ENCODE measurements at regions not wholly inside any gene's neighbourhood (a gene's known extent, or its start where the extent isn't known, plus 50 kb on each side); places are given as distances from the start of the nearest gene placed in this dataset.
A peak's percentile ranks its signal among the peaks of the same experiment; 100 is the strongest.

GRCh38 chr1:164495905-164496304, 63.1 kb upstream of the PBX1 start:
- no peak overlapping the region for H3K4me3 ChIP-seq (ENCODE audit: low read depth, low read length)
- no peak for TF ChIP-seq SCRT1 (tag by site-specific recombination; IDR thresholded peaks at IDR 0.05; ENCODE audit: borderline replicate concordance)
- no peak for TF ChIP-seq ZNF76 (tag by site-specific recombination; IDR thresholded peaks at IDR 0.05; ENCODE audit: borderline replicate concordance, low read depth)
- TF ChIP-seq ZNF324 (tag by site-specific recombination; IDR thresholded peaks at IDR 0.05): no peak
- TF ChIP-seq TRIM28 (IDR thresholded peaks at IDR 0.05; ENCODE audit: borderline replicate concordance, low read length): no peak
- no peak for TF ChIP-seq WT1 (tag by site-specific recombination; IDR thresholded peaks at IDR 0.05)
- TF ChIP-seq, protein P1, sequence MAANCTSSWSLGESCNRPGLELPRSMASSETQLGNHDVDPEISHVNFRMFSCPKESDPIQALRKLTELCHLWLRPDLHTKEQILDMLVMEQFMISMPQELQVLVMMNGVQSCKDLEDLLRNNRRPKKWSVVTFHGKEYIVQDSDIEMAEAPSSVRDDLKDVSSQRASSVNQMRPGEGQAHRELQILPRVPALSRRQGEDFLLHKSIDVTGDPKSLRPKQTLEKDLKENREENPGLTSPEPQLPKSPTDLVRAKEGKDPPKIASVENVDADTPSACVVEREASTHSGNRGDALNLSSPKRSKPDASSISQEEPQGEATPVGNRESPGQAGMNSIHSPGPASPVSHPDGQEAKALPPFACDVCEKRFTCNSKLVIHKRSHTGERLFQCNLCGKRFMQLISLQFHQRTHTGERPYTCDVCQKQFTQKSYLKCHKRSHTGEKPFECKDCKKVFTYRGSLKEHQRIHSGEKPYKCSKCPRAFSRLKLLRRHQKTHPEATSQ (tag by site-specific recombination; IDR thresholded peaks at IDR 0.05): no peak
- TF ChIP-seq ZNF621 (tag by site-specific recombination; IDR thresholded peaks at IDR 0.05): no peak
- no peak for TF ChIP-seq ZNF354C (tag by site-specific recombination; IDR thresholded peaks at IDR 0.05; ENCODE audit: borderline replicate concordance, low read depth)
- no peak for TF ChIP-seq ZNF791 (tag by site-specific recombination; IDR thresholded peaks at IDR 0.05)
- no peak for TF ChIP-seq ZBTB20 (tag by site-specific recombination; IDR thresholded peaks at IDR 0.05)
- H3K27ac ChIP-seq (ENCODE audit: extremely low read depth, low read depth, low read length): no peak overlapping the region
- CTCF ChIA-PET: no interaction called here
- POLR2A ChIA-PET: no interaction called here
- H3K4me1 ChIP-seq (ENCODE audit: control insufficient read depth, insufficient read depth, low read length): 0 out of 2 replicates have a peak, but pooled peaks cover 2% of the 10 kb centered on the region
- no peaks in the 10 kb centered on the region for H3K9me3 ChIP-seq (ENCODE audit: control insufficient read depth, insufficient read depth, low read depth, low read length)
- no peaks in the 10 kb centered on the region for H3K36me3 ChIP-seq (ENCODE audit: control insufficient read depth in 2 of 2, insufficient read depth in 1 of 2, low read length in 2 of 2)

DNA sequence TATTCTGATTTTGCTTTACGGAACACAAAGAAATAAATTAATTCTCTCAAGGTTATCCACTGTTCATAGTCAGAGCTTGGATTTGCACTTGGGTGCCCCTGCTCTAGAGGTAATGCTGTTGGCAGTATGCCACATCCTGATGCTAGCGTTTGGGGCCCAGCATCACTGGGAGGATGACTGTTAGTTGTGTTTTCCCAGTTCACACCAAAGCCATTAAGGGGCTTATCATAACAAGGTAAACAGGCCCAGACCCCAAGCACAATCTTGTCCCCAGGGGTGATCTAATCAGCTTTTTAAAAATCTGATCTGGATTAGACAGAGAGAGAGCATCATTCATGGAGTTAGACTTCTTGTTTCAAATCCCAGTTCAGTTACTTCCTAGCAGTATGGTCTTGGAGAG, 60.2 kb upstream of the PBX1 start:
- no peak for TF ChIP-seq SP7 (tag by site-specific recombination; IDR thresholded peaks at IDR 0.05)
- TF ChIP-seq ZNF18 (tag by site-specific recombination; IDR thresholded peaks at IDR 0.05): peak; percentile 90
- TF ChIP-seq, protein P2, sequence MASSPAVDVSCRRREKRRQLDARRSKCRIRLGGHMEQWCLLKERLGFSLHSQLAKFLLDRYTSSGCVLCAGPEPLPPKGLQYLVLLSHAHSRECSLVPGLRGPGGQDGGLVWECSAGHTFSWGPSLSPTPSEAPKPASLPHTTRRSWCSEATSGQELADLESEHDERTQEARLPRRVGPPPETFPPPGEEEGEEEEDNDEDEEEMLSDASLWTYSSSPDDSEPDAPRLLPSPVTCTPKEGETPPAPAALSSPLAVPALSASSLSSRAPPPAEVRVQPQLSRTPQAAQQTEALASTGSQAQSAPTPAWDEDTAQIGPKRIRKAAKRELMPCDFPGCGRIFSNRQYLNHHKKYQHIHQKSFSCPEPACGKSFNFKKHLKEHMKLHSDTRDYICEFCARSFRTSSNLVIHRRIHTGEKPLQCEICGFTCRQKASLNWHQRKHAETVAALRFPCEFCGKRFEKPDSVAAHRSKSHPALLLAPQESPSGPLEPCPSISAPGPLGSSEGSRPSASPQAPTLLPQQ (tag by site-specific recombination; IDR thresholded peaks at IDR 0.05): 0 out of 2 replicates have a peak, but pooled peaks have one; percentile 36
- no peak for TF ChIP-seq SP3 (tag by site-specific recombination; IDR thresholded peaks at IDR 0.05)
- TF ChIP-seq, protein P3, sequence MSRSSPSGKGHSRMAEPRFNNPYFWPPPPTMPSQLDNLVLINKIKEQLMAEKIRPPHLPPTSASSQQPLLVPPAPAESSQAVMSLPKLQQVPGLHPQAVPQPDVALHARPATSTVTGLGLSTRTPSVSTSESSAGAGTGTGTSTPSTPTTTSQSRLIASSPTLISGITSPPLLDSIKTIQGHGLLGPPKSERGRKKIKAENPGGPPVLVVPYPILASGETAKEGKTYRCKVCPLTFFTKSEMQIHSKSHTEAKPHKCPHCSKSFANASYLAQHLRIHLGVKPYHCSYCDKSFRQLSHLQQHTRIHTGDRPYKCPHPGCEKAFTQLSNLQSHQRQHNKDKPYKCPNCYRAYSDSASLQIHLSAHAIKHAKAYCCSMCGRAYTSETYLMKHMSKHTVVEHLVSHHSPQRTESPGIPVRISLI (tag by site-specific recombination; IDR thresholded peaks at IDR 0.05): no peak
- ChIA-PET POLR2A (no interaction called here), CTCF (interaction anchor here (0.5 to 0.7 kb wide), 2 partner anchors 130 to 333 kb away, joined by 3 to 6 read pairs; no protein-coding TSS in a partner anchor)
- 0 out of 2 replicates have a peak, but pooled peaks cover 2% of the 10 kb centered on the region for H3K4me1 ChIP-seq (ENCODE audit: control insufficient read depth, insufficient read depth, low read length)
- H3K9me3 ChIP-seq (ENCODE audit: control insufficient read depth, insufficient read depth, low read depth, low read length): no peaks in the 10 kb centered on the region
- no peaks in the 10 kb centered on the region for H3K36me3 ChIP-seq (ENCODE audit: control insufficient read depth in 2 of 2, insufficient read depth in 1 of 2, low read length in 2 of 2)
- H3K4me3 ChIP-seq (ENCODE audit: low read depth, low read length): no peak overlapping the region
- H3K27ac ChIP-seq (ENCODE audit: extremely low read depth, low read depth, low read length): no peak overlapping the region

DNA sequence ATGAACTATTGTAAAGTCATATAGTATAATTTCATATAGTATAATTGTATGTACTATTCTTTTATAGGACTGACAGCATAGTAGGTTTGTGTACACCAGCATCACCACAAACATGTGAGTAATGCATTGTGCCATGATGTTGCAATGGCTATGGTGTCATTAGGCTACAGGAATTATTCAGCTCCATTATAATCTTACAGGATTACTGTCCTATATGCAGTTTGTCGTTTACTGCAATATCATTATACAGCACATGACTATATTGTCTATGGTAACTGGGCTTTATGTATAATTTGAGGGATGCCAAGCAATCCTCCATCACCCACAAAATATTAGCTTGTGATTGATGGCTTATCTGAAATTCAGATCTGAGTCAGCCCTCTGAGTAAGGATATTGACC, 54.2 kb upstream of the PBX1 start:
- Histone ChIP-seq H3K4me1 (ENCODE audit: control insufficient read depth, insufficient read depth, low read length) (no peaks in the 10 kb centered on the region), H3K27ac (ENCODE audit: extremely low read depth, low read depth, low read length) (no peak overlapping the region), H3K36me3 (ENCODE audit: control insufficient read depth in 2 of 2, insufficient read depth in 1 of 2, low read length in 2 of 2) (no peaks in the 10 kb centered on the region), H3K9me3 (ENCODE audit: control insufficient read depth, insufficient read depth, low read depth, low read length) (no peaks in the 10 kb centered on the region), H3K4me3 (ENCODE audit: low read depth, low read length) (no peak overlapping the region)
- ChIA-PET POLR2A (no interaction called here), CTCF (interaction anchor here (0.6 kb wide), 1 partner anchor 166 kb away, joined by 4 read pairs; no protein-coding TSS in a partner anchor)
- TF ChIP-seq ZNF510 (tag by site-specific recombination; IDR thresholded peaks at IDR 0.05; ENCODE audit: insufficient replicate concordance) (no peak), ZNF324 (tag by site-specific recombination; IDR thresholded peaks at IDR 0.05) (no peak), GLIS2 (tag by site-specific recombination; IDR thresholded peaks at IDR 0.05) (no peak), ZBTB8A (tag by site-specific recombination; IDR thresholded peaks at IDR 0.05) (no peak), BCL11A (tag by site-specific recombination; IDR thresholded peaks at IDR 0.05; ENCODE audit: low read depth) (no peak), MZF1 (tag by site-specific recombination; IDR thresholded peaks at IDR 0.05; ENCODE audit: borderline replicate concordance) (no peak), GLIS1 (tag by site-specific recombination; IDR thresholded peaks at IDR 0.05) (no peak), ZNF558 (tag by site-specific recombination; IDR thresholded peaks at IDR 0.05) (no peak), ZNF302 (tag by site-specific recombination; IDR thresholded peaks at IDR 0.05; ENCODE audit: low read depth) (no peak), MYNN (tag by site-specific recombination; IDR thresholded peaks at IDR 0.05; ENCODE audit: borderline replicate concordance) (no peak), CTCF (tag by site-specific recombination; IDR thresholded peaks at IDR 0.05) (no peak), ZNF670 (tag by site-specific recombination; IDR thresholded peaks at IDR 0.05; ENCODE audit: low read depth) (no peak)

Data from HEK293 (cell line).